ENCODE measurements at regions not wholly inside any gene's neighbourhood (a gene's known extent, or its start where the extent isn't known, plus 50 kb on each side); places are given as distances from the start of the nearest gene placed in this dataset.

DNA sequence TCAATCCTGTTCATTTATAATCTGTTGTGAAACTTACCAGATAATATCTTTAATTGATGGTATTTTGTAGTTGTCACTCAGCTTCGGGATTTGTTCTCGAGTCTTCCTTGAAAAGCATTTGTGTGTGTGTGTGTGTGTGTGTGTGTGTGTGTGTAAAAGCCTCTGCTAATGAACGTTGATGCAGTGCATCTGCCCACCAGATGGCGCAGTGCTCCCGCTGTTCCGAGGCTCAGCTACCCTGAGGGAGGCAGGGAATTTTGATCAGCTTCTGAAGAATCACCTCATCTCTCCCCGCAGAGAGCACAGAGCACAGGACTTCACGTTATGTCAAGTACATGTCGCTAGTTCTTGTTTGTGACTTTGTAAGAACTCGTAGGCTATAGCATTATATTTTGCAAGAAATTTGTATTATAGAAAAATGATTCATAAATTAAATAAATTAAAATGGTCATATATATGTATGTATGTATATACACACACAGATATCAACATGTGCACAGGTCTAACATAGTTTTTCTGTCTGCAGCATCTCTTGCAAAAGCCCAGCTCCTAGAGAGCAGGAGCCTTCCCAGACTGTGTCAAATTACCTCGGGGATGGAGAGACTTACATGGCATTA, 316.7 kb upstream of the IGFBP7 start:
- Histone ChIP-seq H3K4me3 (ENCODE audit: low read depth, low read length) (no peak overlapping the region), H3K27me3 (ENCODE audit: control insufficient read depth, insufficient read depth, low read length) (no peaks in the 10 kb centered on the region), H3K36me3 (ENCODE audit: control insufficient read depth, insufficient read depth, low read length) (no peaks in the 10 kb centered on the region)
- TF ChIP-seq, protein P1, sequence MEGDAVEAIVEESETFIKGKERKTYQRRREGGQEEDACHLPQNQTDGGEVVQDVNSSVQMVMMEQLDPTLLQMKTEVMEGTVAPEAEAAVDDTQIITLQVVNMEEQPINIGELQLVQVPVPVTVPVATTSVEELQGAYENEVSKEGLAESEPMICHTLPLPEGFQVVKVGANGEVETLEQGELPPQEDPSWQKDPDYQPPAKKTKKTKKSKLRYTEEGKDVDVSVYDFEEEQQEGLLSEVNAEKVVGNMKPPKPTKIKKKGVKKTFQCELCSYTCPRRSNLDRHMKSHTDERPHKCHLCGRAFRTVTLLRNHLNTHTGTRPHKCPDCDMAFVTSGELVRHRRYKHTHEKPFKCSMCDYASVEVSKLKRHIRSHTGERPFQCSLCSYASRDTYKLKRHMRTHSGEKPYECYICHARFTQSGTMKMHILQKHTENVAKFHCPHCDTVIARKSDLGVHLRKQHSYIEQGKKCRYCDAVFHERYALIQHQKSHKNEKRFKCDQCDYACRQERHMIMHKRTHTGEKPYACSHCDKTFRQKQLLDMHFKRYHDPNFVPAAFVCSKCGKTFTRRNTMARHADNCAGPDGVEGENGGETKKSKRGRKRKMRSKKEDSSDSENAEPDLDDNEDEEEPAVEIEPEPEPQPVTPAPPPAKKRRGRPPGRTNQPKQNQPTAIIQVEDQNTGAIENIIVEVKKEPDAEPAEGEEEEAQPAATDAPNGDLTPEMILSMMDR (IDR thresholded peaks at IDR 0.05; ENCODE audit: insufficient read depth, low read length, severe bottlenecking), result peak; percentile 80
- DNase-seq (ENCODE audit: low read depth) (peak; percentile 55), FAIRE-seq (no peak)

DNA sequence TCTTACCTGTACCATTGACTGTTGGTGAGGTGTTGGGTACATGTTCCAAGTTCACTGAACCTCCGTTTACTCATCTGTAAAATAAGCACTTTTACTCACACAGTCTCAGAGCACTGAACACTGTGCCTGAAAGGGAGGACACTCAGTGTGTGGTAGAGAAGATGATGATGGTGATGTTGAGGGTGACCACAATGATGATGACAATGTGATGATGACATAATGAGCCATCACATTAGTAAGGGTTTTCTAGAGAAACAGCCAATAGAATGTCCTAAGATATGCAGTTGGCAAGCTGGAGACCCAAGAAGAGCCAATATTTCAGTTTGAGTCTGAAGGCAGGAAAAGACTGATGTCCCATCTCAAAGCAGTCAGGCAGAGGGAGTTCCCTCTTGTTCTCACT, 315.4 kb upstream of the IGFBP7 start:
- TF ChIP-seq, protein P1 (IDR thresholded peaks at IDR 0.05; ENCODE audit: insufficient read depth, low read length, severe bottlenecking), result no peak
- no peak overlapping the region for H3K4me3 ChIP-seq (ENCODE audit: low read depth, low read length)
- H3K36me3 ChIP-seq (ENCODE audit: control insufficient read depth, insufficient read depth, low read length), result no peaks in the 10 kb centered on the region
- peak; percentile 56 for DNase-seq (ENCODE audit: low read depth)
- no peak for FAIRE-seq
- H3K27me3 ChIP-seq (ENCODE audit: control insufficient read depth, insufficient read depth, low read length), result no peaks in the 10 kb centered on the region

DNA sequence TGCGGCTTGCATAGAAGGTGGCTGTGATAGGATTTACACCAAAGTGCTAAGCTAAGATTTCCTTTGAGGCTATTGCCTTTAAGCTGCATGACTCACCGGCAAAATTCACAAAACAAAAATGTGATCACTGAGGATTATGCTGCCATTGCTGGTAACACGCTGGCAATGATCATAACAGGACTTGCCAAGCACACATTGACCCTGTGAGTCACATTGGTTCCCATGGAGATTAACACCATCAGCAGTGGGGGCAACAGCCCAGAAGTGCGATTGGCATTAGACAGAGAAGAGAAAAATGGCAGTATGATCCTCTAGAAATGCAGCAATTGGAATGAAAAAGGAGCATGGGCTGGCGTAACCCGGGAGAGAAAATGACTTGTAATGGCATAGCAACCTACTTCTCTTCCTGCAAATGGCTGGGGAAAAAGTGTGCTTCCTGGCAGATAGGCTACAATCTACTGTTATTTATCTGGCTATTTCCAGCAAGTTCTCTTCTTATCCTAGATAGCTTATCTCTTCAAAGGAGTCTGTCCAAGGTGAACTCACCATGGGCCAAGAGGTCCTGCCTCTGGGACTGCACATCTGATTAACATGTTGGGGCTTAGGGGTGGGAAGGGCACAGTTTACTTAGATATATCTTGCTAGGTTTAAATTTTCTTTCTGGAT, 314.2 kb upstream of the IGFBP7 start:
- no peak for FAIRE-seq
- TF ChIP-seq, protein P1 (IDR thresholded peaks at IDR 0.05; ENCODE audit: insufficient read depth, low read length, severe bottlenecking), result no peak
- no peaks in the 10 kb centered on the region for H3K27me3 ChIP-seq (ENCODE audit: control insufficient read depth, insufficient read depth, low read length)
- peak; percentile 92 for DNase-seq (ENCODE audit: low read depth)
- no peak overlapping the region for H3K4me3 ChIP-seq (ENCODE audit: low read depth, low read length)
- no peaks in the 10 kb centered on the region for H3K36me3 ChIP-seq (ENCODE audit: control insufficient read depth, insufficient read depth, low read length)

DNA sequence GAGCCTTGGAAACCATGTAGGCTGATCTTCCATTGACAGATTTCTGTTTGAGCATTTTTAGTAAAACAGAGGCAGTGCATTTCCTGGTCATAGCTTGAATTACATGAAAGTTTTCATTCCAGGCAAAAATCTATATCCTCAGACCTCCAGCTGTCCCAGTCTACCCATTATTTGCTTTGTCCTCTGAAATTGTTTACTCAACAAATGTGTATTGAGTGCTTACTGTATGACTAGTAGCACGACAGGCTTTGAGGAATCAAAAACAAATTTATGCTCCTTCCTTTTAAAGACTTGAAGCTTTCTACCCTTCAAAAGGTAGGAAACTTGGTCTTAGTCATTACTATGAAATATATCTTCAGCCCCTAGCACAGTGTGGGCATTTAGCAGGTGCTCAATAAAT, 307.9 kb upstream of the IGFBP7 start:
- no peak for DNase-seq (ENCODE audit: low read depth)
- Histone ChIP-seq H3K27me3 (ENCODE audit: control insufficient read depth, insufficient read depth, low read length) (no peaks in the 10 kb centered on the region), H3K4me3 (ENCODE audit: low read depth, low read length) (no peak overlapping the region), H3K36me3 (ENCODE audit: control insufficient read depth, insufficient read depth, low read length) (no peaks in the 10 kb centered on the region)
- FAIRE-seq, result no peak
- TF ChIP-seq, protein P1 (IDR thresholded peaks at IDR 0.05; ENCODE audit: insufficient read depth, low read length, severe bottlenecking), result no peak

DNA sequence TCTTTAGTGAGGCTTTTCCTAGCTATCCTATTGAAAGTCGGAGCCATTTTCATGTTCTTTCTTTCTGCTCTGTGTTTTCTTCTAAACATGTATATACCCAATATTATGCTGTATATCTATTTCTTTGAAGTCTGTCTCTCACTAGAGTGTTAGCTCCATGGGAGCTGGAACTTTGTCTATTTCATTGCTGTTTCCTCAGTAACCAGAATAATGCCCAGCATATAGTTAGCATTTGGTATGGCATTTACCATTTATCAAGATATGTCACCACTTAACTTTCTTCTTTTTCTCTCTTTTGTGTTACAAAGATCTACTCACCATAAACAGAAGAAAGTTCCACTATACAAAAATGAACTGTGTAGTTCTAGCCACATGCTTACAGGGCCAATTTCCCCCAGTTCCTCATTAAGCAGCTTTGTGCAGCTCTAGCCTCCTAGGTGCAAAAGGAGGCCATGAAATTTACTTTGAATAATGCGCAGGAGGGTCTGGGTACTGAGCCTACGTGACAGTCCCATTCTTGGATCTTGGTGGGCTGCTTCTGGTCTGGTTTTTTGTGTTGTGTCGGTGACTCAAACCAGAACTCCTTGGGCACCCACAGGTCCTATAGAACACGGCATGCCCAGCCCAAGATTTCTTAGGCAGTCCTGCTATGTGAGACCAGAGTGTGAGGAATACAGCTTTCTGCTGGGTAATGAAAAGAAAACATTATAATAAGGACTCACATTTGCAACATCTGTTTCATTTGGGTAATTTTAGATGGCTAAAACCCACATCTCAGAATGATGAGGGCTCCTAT, 302.3 kb upstream of the IGFBP7 start:
- DNase-seq (ENCODE audit: low read depth), result no peak
- no peaks in the 10 kb centered on the region for H3K36me3 ChIP-seq (ENCODE audit: control insufficient read depth, insufficient read depth, low read length)
- no peaks in the 10 kb centered on the region for H3K27me3 ChIP-seq (ENCODE audit: control insufficient read depth, insufficient read depth, low read length)
- H3K4me3 ChIP-seq (ENCODE audit: low read depth, low read length), result no peak overlapping the region
- TF ChIP-seq, protein P1 (IDR thresholded peaks at IDR 0.05; ENCODE audit: insufficient read depth, low read length, severe bottlenecking), result no peak
- no peak for FAIRE-seq
